ENCODE measurements at regions not wholly inside any gene's neighbourhood (a gene's known extent, or its start where the extent isn't known, plus 50 kb on each side); places are given as distances from the start of the nearest gene placed in this dataset.
A peak's percentile ranks its signal among the peaks of the same experiment; 100 is the strongest.

- Histone ChIP-seq H3K79me2 (ENCODE audit: low read length) (no peaks in the 10 kb centered on the region), H3K4me2 (ENCODE audit: low read depth, low read length, poor library complexity, severe bottlenecking) (no peak overlapping the region), H3K9ac (ENCODE audit: low read length) (no peak overlapping the region), H2AFZ (ENCODE audit: low read length) (no peak overlapping the region), H3K36me3 (ENCODE audit: insufficient read depth, low read length) (no peaks in the 10 kb centered on the region), H4K20me1 (ENCODE audit: insufficient read depth, low read depth, low read length) (no peaks in the 10 kb centered on the region), H3K4me3 (ENCODE audit: low read length) (no peak overlapping the region), H3K9me2 (replicated peaks; ENCODE audit: insufficient read depth, low read length) (no peaks in the 10 kb centered on the region), H3K9me3 (ENCODE audit: low read length) (no peaks in the 10 kb centered on the region), H3K4me1 (ENCODE audit: low read length) (no peaks in the 10 kb centered on the region), H3K27ac (ENCODE audit: low read length) (no peak overlapping the region), H3K27me3 (ENCODE audit: low read length) (no peaks in the 10 kb centered on the region)
- DNase-seq = no peak
Measured at GRCh38 chr1:90834354-90834885, 117.3 kb upstream of the BARHL2 start.

GRCh38 chr1:90833466-90834110, 116.5 kb upstream of the BARHL2 start:
- H3K79me2 ChIP-seq (ENCODE audit: low read length) = no peaks in the 10 kb centered on the region
- no peak overlapping the region for H3K27ac ChIP-seq (ENCODE audit: low read length)
- no peaks in the 10 kb centered on the region for H3K9me3 ChIP-seq (ENCODE audit: low read length)
- H3K9me2 ChIP-seq (replicated peaks; ENCODE audit: insufficient read depth, low read length) = no peaks in the 10 kb centered on the region
- H3K9ac ChIP-seq (ENCODE audit: low read length) = no peak overlapping the region
- H4K20me1 ChIP-seq (ENCODE audit: insufficient read depth, low read depth, low read length) = no peaks in the 10 kb centered on the region
- H3K4me2 ChIP-seq (ENCODE audit: low read depth, low read length, poor library complexity, severe bottlenecking) = no peak overlapping the region
- H2AFZ ChIP-seq (ENCODE audit: low read length) = no peak overlapping the region
- no peaks in the 10 kb centered on the region for H3K36me3 ChIP-seq (ENCODE audit: insufficient read depth, low read length)
- H3K27me3 ChIP-seq (ENCODE audit: low read length) = no peaks in the 10 kb centered on the region
- no peak for DNase-seq
- no peaks in the 10 kb centered on the region for H3K4me1 ChIP-seq (ENCODE audit: low read length)
- no peak overlapping the region for H3K4me3 ChIP-seq (ENCODE audit: low read length)

GRCh38 chr1:90831910-90832309, 114.8 kb upstream of the BARHL2 start:
- H4K20me1 ChIP-seq (ENCODE audit: insufficient read depth, low read depth, low read length) = no peaks in the 10 kb centered on the region
- no peak overlapping the region for H3K4me3 ChIP-seq (ENCODE audit: low read length)
- no peak overlapping the region for H3K9ac ChIP-seq (ENCODE audit: low read length)
- no peaks in the 10 kb centered on the region for H3K9me2 ChIP-seq (replicated peaks; ENCODE audit: insufficient read depth, low read length)
- no peaks in the 10 kb centered on the region for H3K4me1 ChIP-seq (ENCODE audit: low read length)
- H3K79me2 ChIP-seq (ENCODE audit: low read length) = no peaks in the 10 kb centered on the region
- no peaks in the 10 kb centered on the region for H3K36me3 ChIP-seq (ENCODE audit: insufficient read depth, low read length)
- no peak overlapping the region for H3K4me2 ChIP-seq (ENCODE audit: low read depth, low read length, poor library complexity, severe bottlenecking)
- no peak for DNase-seq
- no peaks in the 10 kb centered on the region for H3K27me3 ChIP-seq (ENCODE audit: low read length)
- no peaks in the 10 kb centered on the region for H3K9me3 ChIP-seq (ENCODE audit: low read length)
- no peak overlapping the region for H3K27ac ChIP-seq (ENCODE audit: low read length)
- no peak overlapping the region for H2AFZ ChIP-seq (ENCODE audit: low read length)

- Histone ChIP-seq H3K27me3 (ENCODE audit: low read length) (no peaks in the 10 kb centered on the region), H3K36me3 (ENCODE audit: insufficient read depth, low read length) (no peaks in the 10 kb centered on the region), H3K79me2 (ENCODE audit: low read length) (no peaks in the 10 kb centered on the region), H4K20me1 (ENCODE audit: insufficient read depth, low read depth, low read length) (no peaks in the 10 kb centered on the region), H3K4me3 (ENCODE audit: low read length) (no peak overlapping the region), H3K27ac (ENCODE audit: low read length) (no peak overlapping the region), H3K4me2 (ENCODE audit: low read depth, low read length, poor library complexity, severe bottlenecking) (no peak overlapping the region), H2AFZ (ENCODE audit: low read length) (no peak overlapping the region), H3K9me2 (replicated peaks; ENCODE audit: insufficient read depth, low read length) (no peaks in the 10 kb centered on the region), H3K9me3 (ENCODE audit: low read length) (no peaks in the 10 kb centered on the region), H3K4me1 (ENCODE audit: low read length) (peaks cover 4% of the 10 kb centered on the region), H3K9ac (ENCODE audit: low read length) (no peak overlapping the region)
- DNase-seq = no peak
Measured at GRCh38 chr1:90826834-90827233, 109.7 kb upstream of the BARHL2 start.

GRCh38 chr1:90826024-90826423, 108.9 kb upstream of the BARHL2 start:
- no peak overlapping the region for H3K4me2 ChIP-seq (ENCODE audit: low read depth, low read length, poor library complexity, severe bottlenecking)
- DNase-seq = no peak
- no peaks in the 10 kb centered on the region for H3K9me3 ChIP-seq (ENCODE audit: low read length)
- H3K9ac ChIP-seq (ENCODE audit: low read length) = no peak overlapping the region
- H4K20me1 ChIP-seq (ENCODE audit: insufficient read depth, low read depth, low read length) = no peaks in the 10 kb centered on the region
- no peaks in the 10 kb centered on the region for H3K36me3 ChIP-seq (ENCODE audit: insufficient read depth, low read length)
- H3K4me3 ChIP-seq (ENCODE audit: low read length) = no peak overlapping the region
- no peaks in the 10 kb centered on the region for H3K27me3 ChIP-seq (ENCODE audit: low read length)
- H3K4me1 ChIP-seq (ENCODE audit: low read length) = peaks cover 12% of the 10 kb centered on the region
- no peaks in the 10 kb centered on the region for H3K79me2 ChIP-seq (ENCODE audit: low read length)
- H3K27ac ChIP-seq (ENCODE audit: low read length) = no peak overlapping the region
- H3K9me2 ChIP-seq (replicated peaks; ENCODE audit: insufficient read depth, low read length) = no peaks in the 10 kb centered on the region
- no peak overlapping the region for H2AFZ ChIP-seq (ENCODE audit: low read length)

GRCh38 chr1:90824551-90824950, 107.4 kb upstream of the BARHL2 start:
- H2AFZ ChIP-seq (ENCODE audit: low read length) = no peak overlapping the region
- H3K27me3 ChIP-seq (ENCODE audit: low read length) = no peaks in the 10 kb centered on the region
- no peaks in the 10 kb centered on the region for H3K79me2 ChIP-seq (ENCODE audit: low read length)
- H3K9me2 ChIP-seq (replicated peaks; ENCODE audit: insufficient read depth, low read length) = no peaks in the 10 kb centered on the region
- no peaks in the 10 kb centered on the region for H3K9me3 ChIP-seq (ENCODE audit: low read length)
- no peak overlapping the region for H3K4me2 ChIP-seq (ENCODE audit: low read depth, low read length, poor library complexity, severe bottlenecking)
- no peak overlapping the region for H3K9ac ChIP-seq (ENCODE audit: low read length)
- no peak overlapping the region for H3K4me3 ChIP-seq (ENCODE audit: low read length)
- no peaks in the 10 kb centered on the region for H3K36me3 ChIP-seq (ENCODE audit: insufficient read depth, low read length)
- DNase-seq = no peak
- H3K27ac ChIP-seq (ENCODE audit: low read length) = no peak overlapping the region
- H4K20me1 ChIP-seq (ENCODE audit: insufficient read depth, low read depth, low read length) = no peaks in the 10 kb centered on the region
- H3K4me1 ChIP-seq (ENCODE audit: low read length) = peaks cover 16% of the 10 kb centered on the region

GRCh38 chr1:90823686-90824085, 106.6 kb upstream of the BARHL2 start:
- peaks cover 16% of the 10 kb centered on the region for H3K4me1 ChIP-seq (ENCODE audit: low read length)

GRCh38 chr1:90821788-90822359, 104.8 kb upstream of the BARHL2 start:
- H3K9me2 ChIP-seq (replicated peaks; ENCODE audit: insufficient read depth, low read length) = no peaks in the 10 kb centered on the region
- H3K9ac ChIP-seq (ENCODE audit: low read length) = no peak overlapping the region
- no peaks in the 10 kb centered on the region for H3K27me3 ChIP-seq (ENCODE audit: low read length)
- H2AFZ ChIP-seq (ENCODE audit: low read length) = no peak overlapping the region
- H3K4me1 ChIP-seq (ENCODE audit: low read length) = peaks cover 16% of the 10 kb centered on the region
- H3K79me2 ChIP-seq (ENCODE audit: low read length) = no peaks in the 10 kb centered on the region
- no peak overlapping the region for H3K4me3 ChIP-seq (ENCODE audit: low read length)
- H3K4me2 ChIP-seq (ENCODE audit: low read depth, low read length, poor library complexity, severe bottlenecking) = no peak overlapping the region
- H3K27ac ChIP-seq (ENCODE audit: low read length) = no peak overlapping the region
- H3K9me3 ChIP-seq (ENCODE audit: low read length) = no peaks in the 10 kb centered on the region
- no peaks in the 10 kb centered on the region for H4K20me1 ChIP-seq (ENCODE audit: insufficient read depth, low read depth, low read length)
- H3K36me3 ChIP-seq (ENCODE audit: insufficient read depth, low read length) = no peaks in the 10 kb centered on the region
- DNase-seq = peak; percentile 68

More at GRCh38 chr1:90823686-90824085, 106.6 kb upstream of the BARHL2 start:
- Histone ChIP-seq H3K4me2 (ENCODE audit: low read depth, low read length, poor library complexity, severe bottlenecking) (no peak overlapping the region), H3K79me2 (ENCODE audit: low read length) (no peaks in the 10 kb centered on the region), H3K9me3 (ENCODE audit: low read length) (no peaks in the 10 kb centered on the region), H3K9ac (ENCODE audit: low read length) (no peak overlapping the region), H2AFZ (ENCODE audit: low read length) (no peak overlapping the region), H3K27ac (ENCODE audit: low read length) (no peak overlapping the region), H3K27me3 (ENCODE audit: low read length) (no peaks in the 10 kb centered on the region), H3K4me3 (ENCODE audit: low read length) (no peak overlapping the region), H4K20me1 (ENCODE audit: insufficient read depth, low read depth, low read length) (no peaks in the 10 kb centered on the region), H3K36me3 (ENCODE audit: insufficient read depth, low read length) (no peaks in the 10 kb centered on the region), H3K9me2 (replicated peaks; ENCODE audit: insufficient read depth, low read length) (no peaks in the 10 kb centered on the region)
- DNase-seq = no peak

Data from Karpas-422 (cell line).